ENCODE measurements at regions not wholly inside any gene's neighbourhood (a gene's known extent, or its start where the extent isn't known, plus 50 kb on each side); places are given as distances from the start of the nearest gene placed in this dataset.

GRCh38 chr3:182716114-182716688 is 77.1 kb upstream of the ATP11B start:
- no peak for TF ChIP-seq CTCF (IDR thresholded peaks at IDR 0.05; ENCODE audit: insufficient read depth, low read depth, low read length)
- no peak overlapping the region for H3K4me3 ChIP-seq (ENCODE audit: low read depth, low read length)
- no peak for DNase-seq (ENCODE audit: low read depth)

GRCh38 chr3:182717216-182717615 is 76.1 kb upstream of the ATP11B start:
- no peak for DNase-seq (ENCODE audit: low read depth)
- no peak overlapping the region for H3K4me3 ChIP-seq (ENCODE audit: low read depth, low read length)
- TF ChIP-seq CTCF (IDR thresholded peaks at IDR 0.05; ENCODE audit: insufficient read depth, low read depth, low read length), result no peak

GRCh38 chr3:182722907-182723306 is 70.4 kb upstream of the ATP11B start:
- no peak overlapping the region for H3K4me3 ChIP-seq (ENCODE audit: low read depth, low read length)
- TF ChIP-seq CTCF (IDR thresholded peaks at IDR 0.05; ENCODE audit: insufficient read depth, low read depth, low read length), result no peak
- no peak for DNase-seq (ENCODE audit: low read depth)

- TF ChIP-seq CTCF (IDR thresholded peaks at IDR 0.05; ENCODE audit: insufficient read depth, low read depth, low read length), result no peak
- no peak overlapping the region for H3K4me3 ChIP-seq (ENCODE audit: low read depth, low read length)
- no peak for DNase-seq (ENCODE audit: low read depth)
These were observed 69.7 kb upstream of the ATP11B start for GRCh38 chr3:182723596-182723995.

GRCh38 chr3:182725372-182726251 is 67.7 kb upstream of the ATP11B start:
- peak overlapping the region; percentile 21 for H3K4me3 ChIP-seq (ENCODE audit: low read depth, low read length)
- DNase-seq (ENCODE audit: low read depth), result peak; percentile 2
- no peak for TF ChIP-seq CTCF (IDR thresholded peaks at IDR 0.05; ENCODE audit: insufficient read depth, low read depth, low read length)

- TF ChIP-seq CTCF (IDR thresholded peaks at IDR 0.05; ENCODE audit: insufficient read depth, low read depth, low read length), result no peak
- H3K4me3 ChIP-seq (ENCODE audit: low read depth, low read length), result no peak overlapping the region
- DNase-seq (ENCODE audit: low read depth), result no peak
These were observed 66.8 kb upstream of the ATP11B start for GRCh38 chr3:182726258-182727142.

All from fibroblast of villous mesenchyme (primary cell).